ENCODE measurements at regions not wholly inside any gene's neighbourhood (a gene's known extent, or its start where the extent isn't known, plus 50 kb on each side); places are given as distances from the start of the nearest gene placed in this dataset.
"Not testable (repeated sequence)": the region's sequence is repeated elsewhere in the genome, so short reads cannot be mapped to it uniquely, and the experiment has no call there.

GRCh38 chr1:96559707-96560596, 161.6 kb upstream of the PTBP2 start:
- Histone ChIP-seq H3K4me3 (peak overlapping the region in 1 of 4 donors; percentile 5), H3K27ac (peak overlapping the region; percentile 7 to 53 (median 50)), H3K36me3 (no peaks in the 10 kb centered on the region), H3K4me1 (peaks cover 0 to 29% (median 4%) of the 10 kb centered on the region in 4 donors), H3K9me3 (no peaks in the 10 kb centered on the region), H3K27me3 (no peaks in the 10 kb centered on the region)
- intact Hi-C loops (cut with DNase I) = no loop called here
- WGBS, 2 donors = 83 to 88% methylated on average over 4 of the region's 4 CpGs
- DNase-seq = peak; percentile 87
- TF ChIP-seq POLR2AphosphoS5 (IDR thresholded peaks at IDR 0.05) (peak; percentile 18 to 56 (median 44)), CTCF (IDR thresholded peaks at IDR 0.05) (no peak)

- H3K4me1 ChIP-seq = peaks cover 0 to 35% (median 4%) of the 10 kb centered on the region in 4 donors
- no peaks in the 10 kb centered on the region for H3K9me3 ChIP-seq
- no peaks in the 10 kb centered on the region for H3K36me3 ChIP-seq
- TF ChIP-seq POLR2AphosphoS5 (IDR thresholded peaks at IDR 0.05) = no peak
- no peak for TF ChIP-seq EP300 (IDR thresholded peaks at IDR 0.05)
- TF ChIP-seq CTCF (IDR thresholded peaks at IDR 0.05) = no peak
- no peak for TF ChIP-seq POLR2A (IDR thresholded peaks at IDR 0.05)
- no peaks in the 10 kb centered on the region for H3K27me3 ChIP-seq
- DNase-seq = no peak
- no peak overlapping the region for H3K4me3 ChIP-seq
- intact Hi-C loops (cut with DNase I) = no loop called here
- no peak overlapping the region for H3K27ac ChIP-seq
These were observed 159.5 kb upstream of the PTBP2 start for GRCh38 chr1:96562094-96562493.

GRCh38 chr1:96564401-96564800, 157.2 kb upstream of the PTBP2 start:
- H3K27ac ChIP-seq; H3K4me3 ChIP-seq; H3K36me3 ChIP-seq; H3K27me3 ChIP-seq; H3K9me3 ChIP-seq; intact Hi-C loops (cut with DNase I); DNase-seq: not testable (repeated sequence)
- 76 to 87% methylated on average over 3 of the region's 3 CpGs for WGBS, 2 donors
- H3K4me1 ChIP-seq = peaks cover 0 to 23% (median 0%) of the 10 kb centered on the region in 4 donors

GRCh38 chr1:96565546-96565945, 156.0 kb upstream of the PTBP2 start:
- H3K4me3 ChIP-seq = no peak overlapping the region
- no peaks in the 10 kb centered on the region for H3K9me3 ChIP-seq
- DNase-seq = no peak
- TF ChIP-seq EP300 (IDR thresholded peaks at IDR 0.05) (no peak), POLR2AphosphoS5 (IDR thresholded peaks at IDR 0.05) (no peak)
- no peaks in the 10 kb centered on the region for H3K27me3 ChIP-seq
- intact Hi-C loops (cut with DNase I) = no loop called here
- H3K27ac ChIP-seq = no peak overlapping the region
- 82 to 86% methylated on average over 1 of the region's 1 CpG for WGBS, 2 donors
- no peaks in the 10 kb centered on the region for H3K36me3 ChIP-seq
- peaks cover 0 to 15% (median 0%) of the 10 kb centered on the region in 4 donors for H3K4me1 ChIP-seq

- Histone ChIP-seq H3K4me3 (no peak overlapping the region), H3K27me3 (no peaks in the 10 kb centered on the region), H3K36me3 (no peaks in the 10 kb centered on the region), H3K4me1 (peaks cover 0 to 14% (median 0%) of the 10 kb centered on the region in 4 donors), H3K9me3 (no peaks in the 10 kb centered on the region), H3K27ac (no peak overlapping the region)
- no peak for TF ChIP-seq POLR2A (IDR thresholded peaks at IDR 0.05)
- no peak for TF ChIP-seq CTCF (IDR thresholded peaks at IDR 0.05)
- WGBS, 2 donors = 56 to 75% methylated on average over 3 of the region's 3 CpGs
- intact Hi-C loops (cut with DNase I) = no loop called here
- DNase-seq = no peak
These were observed 152.9 kb upstream of the PTBP2 start for GRCh38 chr1:96568639-96569038.

GRCh38 chr1:96569288-96569687, 152.3 kb upstream of the PTBP2 start:
- no peak for DNase-seq
- Histone ChIP-seq H3K27ac (no peak overlapping the region), H3K4me1 (peaks cover 0 to 14% (median 0%) of the 10 kb centered on the region in 4 donors), H3K9me3 (no peaks in the 10 kb centered on the region), H3K4me3 (no peak overlapping the region), H3K27me3 (no peaks in the 10 kb centered on the region), H3K36me3 (no peaks in the 10 kb centered on the region)
- WGBS, 2 donors = 37 to 73% methylated on average over 2 of the region's 2 CpGs
- TF ChIP-seq POLR2A (IDR thresholded peaks at IDR 0.05) (no peak), EP300 (IDR thresholded peaks at IDR 0.05) (no peak), POLR2AphosphoS5 (IDR thresholded peaks at IDR 0.05) (no peak), CTCF (IDR thresholded peaks at IDR 0.05) (no peak)
- intact Hi-C loops (cut with DNase I) = no loop called here

All from sigmoid colon (tissue), 6 donors.